Activated CD8-positive, alpha-beta T cell treated with anti-CD3 and anti-CD28 coated beads for 36 hours (primary cell): ENCODE measurements at regions not wholly inside any gene's neighbourhood (a gene's known extent, or its start where the extent isn't known, plus 50 kb on each side); places are given as distances from the start of the nearest gene placed in this dataset.

Experiments
- ATAC-seq: fragments of 200-7000 bp; cut with Tn5 transposase; one replicate; pipeline ENCODE4 v1.10.0; 2021; ENCODE audit warnings: mild to moderate bottlenecking, moderate library complexity
- CTCF ChIA-PET: fragments of 350-600 bp; sonication (Branson Sonifier 250); formaldehyde crosslinking; loops from one replicate; lab custom pipeline; 2021; ENCODE audit warnings: antibody characterized with exemption; lab: Charles Lee
- POLR2A ChIA-PET: fragments of 350-600 bp; sonication (Branson Sonifier 250); formaldehyde crosslinking; loops from one replicate; lab custom pipeline; 2021; ENCODE audit warnings: antibody characterized with exemption; lab: Charles Lee
- DNase-seq: peaks from one replicate; pipeline ENCODE4 v3.0.0-alpha.2; 2020
- H3K27ac Mint-ChIP-seq: one replicate; pipeline ENCODE4 v1.8.0; 2021; ENCODE audit warnings: mild to moderate bottlenecking, mixed read lengths
- H3K27me3 Mint-ChIP-seq: one replicate; pipeline ENCODE4 v1.8.0; 2021; ENCODE audit warnings: mixed read lengths
- H3K36me3 Mint-ChIP-seq: one replicate; pipeline ENCODE4 v1.8.0; 2021; ENCODE audit warnings: low read depth, mixed read lengths
- H3K4me1 Mint-ChIP-seq: one replicate; pipeline ENCODE4 v1.8.0; 2021; ENCODE audit warnings: low read depth, mixed read lengths
- H3K4me3 Mint-ChIP-seq: one replicate; pipeline ENCODE4 v1.8.0; 2021; ENCODE audit warnings: mild to moderate bottlenecking, moderate library complexity, mixed read lengths
- H3K9me3 Mint-ChIP-seq: one replicate; pipeline ENCODE4 v1.8.0; 2021; ENCODE audit warnings: mixed read lengths
- CTCF ChIP-seq: fragments of 200-600 bp; IDR thresholded peaks from one replicate; pipeline ENCODE4 v1.8.0; 2022; ENCODE audit warnings: antibody characterized with exemption, mild to moderate bottlenecking
- intact Hi-C: fragments of 100-400 bp; cut with micrococcal nuclease; formaldehyde crosslinking; loops from one replicate; pipeline ENCODE4 v1.10.0; 2022

GRCh38 chr18:75797046-75797445 lies 369.5 kb upstream of the SMIM21 start:
- Mint-ChIP-seq H3K27ac (no peak overlapping the region), H3K9me3 (peaks cover 3% of the 10 kb centered on the region), H3K27me3 (peaks cover 3% of the 10 kb centered on the region), H3K4me1 (no peaks in the 10 kb centered on the region), H3K4me3 (no peak overlapping the region), H3K36me3 (no peaks in the 10 kb centered on the region)
- intact Hi-C loops = no loop called here
- no peak for TF ChIP-seq CTCF
- ChIA-PET POLR2A (no interaction called here), CTCF (no interaction called here)
- DNase-seq = no peak
- ATAC-seq = no peak

- intact Hi-C loops = no loop called here
- ATAC-seq (no peak), DNase-seq (no peak)
- no peaks in the 10 kb centered on the region for H3K4me1 Mint-ChIP-seq
- no peak overlapping the region for H3K4me3 Mint-ChIP-seq
- H3K9me3 Mint-ChIP-seq = peaks cover 3% of the 10 kb centered on the region
- ChIA-PET POLR2A (no interaction called here), CTCF (no interaction called here)
- H3K27ac Mint-ChIP-seq = no peak overlapping the region
- no peak for TF ChIP-seq CTCF
- no peaks in the 10 kb centered on the region for H3K36me3 Mint-ChIP-seq
- H3K27me3 Mint-ChIP-seq = peaks cover 1% of the 10 kb centered on the region
These were observed 363.3 kb upstream of the SMIM21 start for GRCh38 chr18:75790796-75791195.

GRCh38 chr18:75790111-75790510 lies 362.6 kb upstream of the SMIM21 start:
- no peaks in the 10 kb centered on the region for H3K4me1 Mint-ChIP-seq
- H3K4me3 Mint-ChIP-seq = no peak overlapping the region
- ATAC-seq (no peak), DNase-seq (no peak)
- H3K27me3 Mint-ChIP-seq = peaks cover 1% of the 10 kb centered on the region
- peaks cover 3% of the 10 kb centered on the region for H3K9me3 Mint-ChIP-seq
- ChIA-PET CTCF (no interaction called here), POLR2A (no interaction called here)
- intact Hi-C loops = no loop called here
- no peak for TF ChIP-seq CTCF
- no peak overlapping the region for H3K27ac Mint-ChIP-seq
- no peaks in the 10 kb centered on the region for H3K36me3 Mint-ChIP-seq

GRCh38 chr18:75785834-75786233 lies 358.3 kb upstream of the SMIM21 start:
- Mint-ChIP-seq H3K4me1 (no peaks in the 10 kb centered on the region), H3K9me3 (no peaks in the 10 kb centered on the region), H3K36me3 (no peaks in the 10 kb centered on the region), H3K27me3 (peaks cover 6% of the 10 kb centered on the region), H3K27ac (no peak overlapping the region), H3K4me3 (no peak overlapping the region)
- DNase-seq = no peak
- ChIA-PET POLR2A (interaction anchor here (0.6 kb wide), 1 partner anchor 1899 kb away, joined by 4 read pairs; no protein-coding TSS in a partner anchor), CTCF (no interaction called here)
- intact Hi-C loops = no loop called here
- TF ChIP-seq CTCF = no peak
- no peak for ATAC-seq

GRCh38 chr18:75785206-75785605 lies 357.7 kb upstream of the SMIM21 start:
- Mint-ChIP-seq H3K36me3 (no peaks in the 10 kb centered on the region), H3K9me3 (no peaks in the 10 kb centered on the region), H3K27ac (no peak overlapping the region), H3K4me1 (no peaks in the 10 kb centered on the region), H3K4me3 (no peak overlapping the region), H3K27me3 (peaks cover 6% of the 10 kb centered on the region)
- DNase-seq (no peak), ATAC-seq (no peak)
- TF ChIP-seq CTCF = no peak
- CTCF ChIA-PET = no interaction called here
- POLR2A ChIA-PET = no interaction called here
- intact Hi-C loops = no loop called here
